VCaP (cell line): ENCODE measurements at regions not wholly inside any gene's neighbourhood (a gene's known extent, or its start where the extent isn't known, plus 50 kb on each side); places are given as distances from the start of the nearest gene placed in this dataset.
A peak's percentile ranks its signal among the peaks of the same experiment; 100 is the strongest.

ENCODE experiments used
- H3K27ac ChIP-seq: fragments of 450-650 bp; 2 replicates; pipeline ENCODE4 v1.5.1; 2017
- TF ChIP-seq, protein P1 (sequence below): fragments of 450-650 bp; conservative IDR thresholded peaks from 2 replicates; pipeline ENCODE4 v1.5.1; 2017; ENCODE audit warnings: mild to moderate bottlenecking, moderate library complexity

DNA sequence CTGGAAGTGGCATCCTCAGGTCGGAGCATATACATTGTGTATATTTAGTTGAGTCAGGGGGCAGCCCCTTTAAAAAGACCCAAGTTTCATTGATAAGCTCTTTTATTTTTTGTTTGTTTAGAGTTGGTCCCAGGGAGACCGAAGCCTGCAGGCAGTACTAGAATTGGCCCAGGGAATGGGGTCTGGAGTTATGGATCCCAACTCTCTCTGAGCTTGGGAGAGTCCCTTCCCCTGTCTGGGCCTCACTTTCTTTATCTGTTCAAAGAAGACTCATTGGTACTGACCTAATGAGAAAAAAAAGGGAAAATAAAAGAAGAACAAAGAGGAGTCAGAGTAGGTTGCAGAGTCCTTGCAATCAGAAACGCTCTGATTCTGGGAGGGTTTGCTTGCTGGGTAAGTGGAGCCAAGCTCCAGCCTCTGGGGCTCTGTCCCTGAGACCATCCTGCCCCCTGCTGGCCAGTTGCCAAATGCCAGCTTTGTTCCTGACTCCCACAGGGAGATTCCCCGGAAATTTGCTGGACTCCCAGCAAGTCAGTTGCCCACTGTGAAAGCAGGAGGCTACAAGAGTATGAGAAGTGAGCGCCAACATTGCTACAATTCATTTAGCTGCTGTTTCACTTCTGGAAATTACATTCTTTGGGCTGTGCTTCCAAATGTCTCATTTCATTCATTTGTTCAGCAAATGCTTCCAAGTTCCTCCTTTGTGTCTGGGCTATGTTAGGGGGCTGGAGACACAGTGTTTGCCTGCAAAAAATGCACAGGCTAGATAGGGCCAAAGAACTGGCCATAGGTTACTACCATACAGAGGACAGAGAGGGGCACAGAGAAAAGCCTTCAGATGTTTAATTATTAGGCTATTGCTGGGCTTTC, 156.2 kb downstream of the MELK start:
- TF ChIP-seq, protein P1, sequence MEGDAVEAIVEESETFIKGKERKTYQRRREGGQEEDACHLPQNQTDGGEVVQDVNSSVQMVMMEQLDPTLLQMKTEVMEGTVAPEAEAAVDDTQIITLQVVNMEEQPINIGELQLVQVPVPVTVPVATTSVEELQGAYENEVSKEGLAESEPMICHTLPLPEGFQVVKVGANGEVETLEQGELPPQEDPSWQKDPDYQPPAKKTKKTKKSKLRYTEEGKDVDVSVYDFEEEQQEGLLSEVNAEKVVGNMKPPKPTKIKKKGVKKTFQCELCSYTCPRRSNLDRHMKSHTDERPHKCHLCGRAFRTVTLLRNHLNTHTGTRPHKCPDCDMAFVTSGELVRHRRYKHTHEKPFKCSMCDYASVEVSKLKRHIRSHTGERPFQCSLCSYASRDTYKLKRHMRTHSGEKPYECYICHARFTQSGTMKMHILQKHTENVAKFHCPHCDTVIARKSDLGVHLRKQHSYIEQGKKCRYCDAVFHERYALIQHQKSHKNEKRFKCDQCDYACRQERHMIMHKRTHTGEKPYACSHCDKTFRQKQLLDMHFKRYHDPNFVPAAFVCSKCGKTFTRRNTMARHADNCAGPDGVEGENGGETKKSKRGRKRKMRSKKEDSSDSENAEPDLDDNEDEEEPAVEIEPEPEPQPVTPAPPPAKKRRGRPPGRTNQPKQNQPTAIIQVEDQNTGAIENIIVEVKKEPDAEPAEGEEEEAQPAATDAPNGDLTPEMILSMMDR: peak; percentile 84
- H3K27ac ChIP-seq: no peak overlapping the region

- TF ChIP-seq, protein P1: no peak
- H3K27ac ChIP-seq: no peak overlapping the region
Measured at GRCh38 chr9:36729906-36730305, 157.2 kb downstream of the MELK start.

DNA sequence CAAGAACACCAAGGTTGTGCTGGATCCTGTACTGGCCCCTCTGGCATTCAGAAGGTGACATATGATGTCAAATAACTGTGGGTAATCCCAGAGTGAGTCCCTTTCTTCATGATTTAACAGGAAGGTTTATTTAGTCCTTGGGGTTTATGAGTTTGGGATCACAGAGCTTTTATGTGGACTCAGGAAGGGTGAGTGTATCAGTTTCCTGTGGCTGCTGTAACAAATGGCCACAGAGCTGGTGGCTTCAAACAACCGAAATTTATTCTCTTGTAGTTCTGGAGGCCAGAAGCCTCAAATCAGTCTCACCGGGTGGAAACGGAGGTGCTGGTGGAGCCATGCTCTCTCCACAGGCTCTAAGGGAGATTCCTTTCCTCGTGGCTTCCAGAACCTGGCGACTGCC, 157.7 kb downstream of the MELK start:
- H3K27ac ChIP-seq: no peak overlapping the region
- TF ChIP-seq, protein P1: no peak

- TF ChIP-seq, protein P1: no peak
- no peak overlapping the region for H3K27ac ChIP-seq
Measured at GRCh38 chr9:36731068-36731956, 158.6 kb downstream of the MELK start.

DNA sequence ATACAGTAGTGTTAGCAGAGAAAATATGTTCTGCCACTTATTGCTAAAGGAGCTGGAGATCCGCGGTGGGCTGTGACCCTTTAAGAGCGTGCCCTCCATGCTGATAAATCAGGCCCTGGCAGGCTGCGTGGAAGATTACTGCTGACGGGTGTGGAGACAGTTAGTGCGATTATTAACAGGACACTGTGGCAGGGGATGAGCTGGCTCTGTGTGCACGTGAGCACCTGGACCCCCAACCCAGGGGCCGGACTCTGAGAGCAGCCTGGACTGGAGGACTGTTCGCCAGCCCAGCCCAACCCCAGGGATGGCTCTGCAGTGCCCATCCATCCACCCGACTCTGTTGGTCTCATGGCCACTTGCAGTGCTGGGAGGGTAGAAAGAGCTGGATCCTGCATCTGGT, 162.0 kb downstream of the MELK start:
- no peak overlapping the region for H3K27ac ChIP-seq
- TF ChIP-seq, protein P1: no peak

DNA sequence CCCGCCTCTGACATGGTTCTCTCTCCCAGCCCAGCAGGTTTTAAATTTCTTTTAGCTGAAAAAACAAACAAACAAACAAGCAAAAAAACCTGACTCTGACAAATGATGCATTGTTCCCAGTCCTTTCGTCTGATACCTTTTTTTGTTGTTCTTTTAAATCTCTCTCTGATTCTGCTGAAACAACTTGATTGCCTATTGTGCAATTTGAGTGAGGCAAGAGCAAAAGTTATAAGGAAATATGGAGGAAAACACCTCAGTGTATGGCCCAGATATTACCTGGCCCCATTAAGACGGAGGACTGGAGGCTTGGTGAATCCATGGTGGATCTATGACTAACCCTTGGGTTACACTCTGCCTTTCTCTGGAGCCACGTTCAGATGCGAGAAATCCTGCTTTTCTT, 164.0 kb downstream of the MELK start:
- TF ChIP-seq, protein P1: no peak
- no peak overlapping the region for H3K27ac ChIP-seq

DNA sequence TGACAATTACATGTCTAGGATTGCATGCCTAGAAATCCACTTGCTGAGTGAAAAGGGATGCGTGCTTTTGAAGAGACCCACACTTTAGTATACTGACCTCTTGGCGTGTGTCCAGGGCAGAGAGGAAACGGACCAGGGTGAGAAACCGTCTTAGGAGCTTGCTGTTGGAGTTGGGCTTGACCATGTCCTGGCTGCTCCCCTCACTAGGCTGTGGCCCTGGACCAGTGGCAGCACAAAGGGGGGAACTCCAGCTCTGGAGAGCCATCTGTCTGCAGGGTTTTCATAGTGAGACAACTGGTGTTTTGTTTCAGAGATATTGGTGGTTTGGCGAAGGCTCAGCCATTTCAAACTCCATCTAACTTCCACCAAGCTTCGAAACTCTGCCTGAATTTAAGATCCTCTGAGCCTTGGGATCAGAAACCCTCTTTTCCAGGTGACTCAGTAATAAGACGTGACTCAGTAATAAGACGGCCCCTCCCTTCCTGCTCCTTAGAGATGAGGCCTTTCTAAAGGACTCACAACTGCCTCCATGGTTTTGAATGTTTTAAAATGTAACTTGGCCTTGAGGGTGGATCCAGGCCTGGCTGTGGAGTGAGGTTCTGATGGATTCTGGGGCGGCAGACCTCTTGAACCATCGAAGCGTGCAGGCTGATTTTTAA, 165.8 kb downstream of the MELK start:
- H3K27ac ChIP-seq: no peak overlapping the region
- TF ChIP-seq, protein P1: no peak
